ENCODE measurements at regions not wholly inside any gene's neighbourhood (a gene's known extent, or its start where the extent isn't known, plus 50 kb on each side); places are given as distances from the start of the nearest gene placed in this dataset.
A peak's percentile ranks its signal among the peaks of the same experiment; 100 is the strongest.

- TF ChIP-seq, protein P1, sequence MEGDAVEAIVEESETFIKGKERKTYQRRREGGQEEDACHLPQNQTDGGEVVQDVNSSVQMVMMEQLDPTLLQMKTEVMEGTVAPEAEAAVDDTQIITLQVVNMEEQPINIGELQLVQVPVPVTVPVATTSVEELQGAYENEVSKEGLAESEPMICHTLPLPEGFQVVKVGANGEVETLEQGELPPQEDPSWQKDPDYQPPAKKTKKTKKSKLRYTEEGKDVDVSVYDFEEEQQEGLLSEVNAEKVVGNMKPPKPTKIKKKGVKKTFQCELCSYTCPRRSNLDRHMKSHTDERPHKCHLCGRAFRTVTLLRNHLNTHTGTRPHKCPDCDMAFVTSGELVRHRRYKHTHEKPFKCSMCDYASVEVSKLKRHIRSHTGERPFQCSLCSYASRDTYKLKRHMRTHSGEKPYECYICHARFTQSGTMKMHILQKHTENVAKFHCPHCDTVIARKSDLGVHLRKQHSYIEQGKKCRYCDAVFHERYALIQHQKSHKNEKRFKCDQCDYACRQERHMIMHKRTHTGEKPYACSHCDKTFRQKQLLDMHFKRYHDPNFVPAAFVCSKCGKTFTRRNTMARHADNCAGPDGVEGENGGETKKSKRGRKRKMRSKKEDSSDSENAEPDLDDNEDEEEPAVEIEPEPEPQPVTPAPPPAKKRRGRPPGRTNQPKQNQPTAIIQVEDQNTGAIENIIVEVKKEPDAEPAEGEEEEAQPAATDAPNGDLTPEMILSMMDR (IDR thresholded peaks at IDR 0.05), result no peak
- TF ChIP-seq RCOR1 (IDR thresholded peaks at IDR 0.05; ENCODE audit: low read length), result no peak
Observed at GRCh38 chr11:116558504-116559211, 214.1 kb downstream of the BUD13 start (continued).

GRCh38 chr11:116557282-116557681 lies 215.5 kb downstream of the BUD13 start:
- 20% methylated on average over 2 of the region's 3 CpGs for WGBS (ENCODE audit: low lambda C conversion rate)
- Histone ChIP-seq H3K27me3 (ENCODE audit: insufficient read depth) (no peaks in the 10 kb centered on the region), H3K36me3 (replicated peaks in 1 of 2; ENCODE audit: control insufficient read depth in 1 of 2, insufficient read depth in 2 of 2, low read length in 1 of 2) (no peaks in the 10 kb centered on the region), H3K9ac (no peak overlapping the region), H3K4me2 (peak overlapping the region; percentile 33; the same call in 1 of the 2 replicates), H3K4me1 (ENCODE audit: control insufficient read depth in 1 of 2, insufficient read depth in 2 of 2, low read depth in 1 of 2, low read length in 1 of 2) (peaks cover 15 to 45% of the 10 kb centered on the region in 2 experiments; a peak in 3 of 4 replicates), H3K9me2 (no peaks in the 10 kb centered on the region), H3K4me3 (ENCODE audit: low read depth in 2 of 2, low read length in 1 of 2) (no peak overlapping the region), H2AFZ (ENCODE audit: low read depth) (no peak overlapping the region), H3F3A (replicated peaks; ENCODE audit: insufficient read depth) (peaks cover 7% of the 10 kb centered on the region), H4K20me1 (ENCODE audit: insufficient read depth) (no peaks in the 10 kb centered on the region), H3K9me3 (no peaks in the 10 kb centered on the region), H3K27ac (ENCODE audit: low read depth in 2 of 2, low read length in 1 of 2) (peak overlapping the region in 1 of 2 experiments; percentile 54; a peak in 1 of 4 replicates), H3K79me2 (ENCODE audit: insufficient read depth) (no peaks in the 10 kb centered on the region)
- TF ChIP-seq YY1 (IDR thresholded peaks at IDR 0.05; ENCODE audit: low read depth), result no peak
- TF ChIP-seq NFIC (IDR thresholded peaks at IDR 0.05; ENCODE audit: borderline replicate concordance), result no peak
- TF ChIP-seq POLR2AphosphoS5 (IDR thresholded peaks at IDR 0.05; ENCODE audit: low read depth, low read length), result no peak
- TF ChIP-seq TAF1 (IDR thresholded peaks at IDR 0.05; ENCODE audit: borderline replicate concordance, low read depth, low read length), result no peak
- peak; percentile 43; the same call in 1 of the 2 replicates for TF ChIP-seq MAX (IDR thresholded peaks at IDR 0.05; ENCODE audit: low read depth)
- 0 out of 2 replicates have a peak, but pooled peaks have one; percentile 31 for TF ChIP-seq TCF12 (IDR thresholded peaks at IDR 0.05)
- peak; percentile 28; the same call in 1 of the 2 replicates for TF ChIP-seq FOSL2 (IDR thresholded peaks at IDR 0.05; ENCODE audit: borderline replicate concordance, low read depth)
- ChIA-PET CTCF (interaction anchor here (1.4 kb wide), 1 partner anchor 58 kb away, joined by 3 read pairs; no protein-coding TSS in a partner anchor), POLR2A (interaction anchor here (0.6 to 0.8 kb wide), 2 partner anchors 35 to 52 kb away, joined by 3 to 4 read pairs; no protein-coding TSS in a partner anchor)
- DNase-seq, result peak; percentile 43

- no peak for TF ChIP-seq SMC3 (IDR thresholded peaks at IDR 0.05; ENCODE audit: low read depth, low read length)
- ChIA-PET CTCF (interaction anchor here (1.4 to 1.7 kb wide), 3 partner anchors 20 to 57 kb away, joined by 3 to 4 read pairs (median 3); no protein-coding TSS in a partner anchor), POLR2A (no interaction called here)
- Histone ChIP-seq H3K9me2 (no peaks in the 10 kb centered on the region), H3K9ac (no peak overlapping the region), H3K4me2 (no peak overlapping the region), H3K27ac (ENCODE audit: low read depth in 2 of 2, low read length in 1 of 2) (peak overlapping the region in 1 of 2 experiments; percentile 54; a peak in 1 of 4 replicates), H3K9me3 (no peaks in the 10 kb centered on the region), H3K79me2 (ENCODE audit: insufficient read depth) (no peaks in the 10 kb centered on the region), H3F3A (replicated peaks; ENCODE audit: insufficient read depth) (peaks cover 7% of the 10 kb centered on the region), H2AFZ (ENCODE audit: low read depth) (no peak overlapping the region), H3K4me1 (ENCODE audit: control insufficient read depth in 1 of 2, insufficient read depth in 2 of 2, low read depth in 1 of 2, low read length in 1 of 2) (peaks cover 15 to 41% of the 10 kb centered on the region in 2 experiments; a peak in 3 of 4 replicates), H3K27me3 (ENCODE audit: insufficient read depth) (no peaks in the 10 kb centered on the region), H3K4me3 (ENCODE audit: low read depth in 2 of 2, low read length in 1 of 2) (no peak overlapping the region), H3K36me3 (replicated peaks in 1 of 2; ENCODE audit: control insufficient read depth in 1 of 2, insufficient read depth in 2 of 2, low read length in 1 of 2) (no peaks in the 10 kb centered on the region), H4K20me1 (ENCODE audit: insufficient read depth) (no peaks in the 10 kb centered on the region)
- 36% methylated on average over 2 of the region's 2 CpGs for WGBS (ENCODE audit: low lambda C conversion rate)
- DNase-seq, result no peak
Observed at GRCh38 chr11:116556483-116556882, 216.3 kb downstream of the BUD13 start.

Data from SK-N-SH (cell line).